HCT116 (cell line): ENCODE measurements at regions not wholly inside any gene's neighbourhood (a gene's known extent, or its start where the extent isn't known, plus 50 kb on each side); places are given as distances from the start of the nearest gene placed in this dataset.
A peak's percentile ranks its signal among the peaks of the same experiment; 100 is the strongest.

Experiments used
- ATAC-seq: fragments of 200-7000 bp; cut with Tn5 transposase; 2 replicates; pipeline ENCODE4 v1.9.1; 2020; ENCODE audit warnings: mild to moderate bottlenecking, moderate library complexity
- BruUV-seq: library from RNA; stranded (reverse); fragments of 400-500 nt; replicated peaks from 2 replicates; lab custom pipeline; 2021; lab: Mats Ljungman, UMichigan
- CTCF ChIA-PET: fragments of 300-600 bp; sonication (Branson Sonifier 250); formaldehyde crosslinking; loops from one replicate; lab custom pipeline; 2021; ENCODE audit warnings: antibody characterized with exemption; lab: Charles Lee
- POLR2A ChIA-PET: fragments of 300-600, 350-600 bp; sonication (Branson Sonifier 250); formaldehyde crosslinking; loops from one replicate; lab custom pipeline; 2021; ENCODE audit warnings: antibody characterized with exemption; lab: Charles Lee
- RAD21 ChIA-PET, 2 experiments: fragments of 300-600 bp; sonication (Branson Sonifier 250); formaldehyde crosslinking; loops; one replicate each; lab custom pipeline; 2023; ENCODE audit warnings: low total read pairs in 2 of 2; ENCODE audit not compliant: uncharacterized antibody in 2 of 2, unreplicated experiment in 2 of 2, low non-redundant PET in 1 of 2; lab: Charles Lee
- DNase-seq: peaks from one replicate; pipeline ENCODE4 v3.0.0-alpha.2; 2010; ENCODE audit warnings: low read depth, low spot score
- H2AFZ ChIP-seq: fragments of 200-600 bp; shearing (Covaris generic), sonication (generic); 2 replicates; pipeline ENCODE4 v1.6.1; 2017; ENCODE audit warnings: low read depth, mixed run types, mixed read lengths, antibody characterized with exemption, low read length; ENCODE audit not compliant: poor library complexity, severe bottlenecking
- H3K27ac ChIP-seq: 2 replicates; pipeline ENCODE4 v1.5.1; 2012; ENCODE audit warnings: low read depth, low read length
- H3K27me3 ChIP-seq: fragments of 200-600 bp; sonication (generic); 2 replicates; pipeline ENCODE4 v1.6.1; 2016; ENCODE audit warnings: mixed run types, low read length, mixed read lengths; ENCODE audit not compliant: insufficient read depth
- H3K36me3 ChIP-seq, 2 experiments: fragments of 200-500 bp in 1 of 2; fragments of 200-600 bp in 1 of 2; sonication (Bioruptor generic) in 1 of 2; sonication (generic) in 1 of 2; 2 replicates each; pipeline versions ENCODE4 v1.5.1 to v1.6.1; 2014 to 2016; ENCODE audit warnings: low read length in 2 of 2, inconsistent platforms in 1 of 2, mixed read lengths in 1 of 2, mixed run types in 1 of 2; ENCODE audit not compliant: insufficient read depth in 2 of 2, control insufficient read depth in 1 of 2
- H3K4me1 ChIP-seq, 2 experiments: fragments of 200-600 bp in 1 of 2; sonication (generic) in 1 of 2; 2 replicates each; pipeline versions ENCODE4 v1.5.1 to v1.6.1; 2012 to 2017; ENCODE audit warnings: low read length in 2 of 2, inconsistent platforms in 1 of 2, mild to moderate bottlenecking in 1 of 2, mixed read lengths in 1 of 2, mixed run types in 1 of 2, moderate library complexity in 1 of 2; ENCODE audit not compliant: insufficient read depth in 2 of 2, control insufficient read depth in 1 of 2
- H3K4me2 ChIP-seq: fragments of 200-600 bp; sonication (generic); 2 replicates; pipeline ENCODE4 v1.6.1; 2017; ENCODE audit warnings: mixed run types, low read length, mixed read lengths
- H3K4me3 ChIP-seq, 2 experiments: fragments of 200-600 bp in 1 of 2; sonication (generic) in 1 of 2; replicated peaks in 1 of 2; 2 replicates each; pipeline ENCODE4 v1.5.1; 2011 to 2016; ENCODE audit warnings: low read length in 2 of 2, control low read depth in 1 of 2, low read depth in 1 of 2, mild to moderate bottlenecking in 1 of 2, mixed read lengths in 1 of 2, mixed run types in 1 of 2
- H3K79me2 ChIP-seq: fragments of 200-600 bp; sonication (generic); 2 replicates; pipeline ENCODE4 v1.6.1; 2017; ENCODE audit warnings: mild to moderate bottlenecking, mixed run types, low read length, moderate library complexity, mixed read lengths; ENCODE audit not compliant: insufficient read depth
- H3K9ac ChIP-seq: fragments of 200-600 bp; sonication (generic); 2 replicates; pipeline ENCODE4 v1.6.1; 2016; ENCODE audit warnings: low read length, mixed read lengths
- H3K9me2 ChIP-seq: fragments of 200-600 bp; sonication (generic), shearing (Covaris generic); 2 replicates; pipeline ENCODE4 v1.6.1; 2017; ENCODE audit warnings: mixed run types, mild to moderate bottlenecking, moderate library complexity; ENCODE audit not compliant: insufficient read depth
- H3K9me3 ChIP-seq, 2 experiments: fragments of 200-500 bp in 1 of 2; fragments of 200-600 bp in 1 of 2; sonication (Bioruptor generic) in 1 of 2; sonication (generic) in 1 of 2; 2 replicates each; pipeline ENCODE4 v1.6.1; 2014 to 2017; ENCODE audit warnings: low read length in 2 of 2, mixed read lengths in 2 of 2, inconsistent platforms in 1 of 2, low read depth in 1 of 2, mild to moderate bottlenecking in 1 of 2, mixed run types in 1 of 2, moderate library complexity in 1 of 2; ENCODE audit not compliant: control insufficient read depth in 1 of 2, insufficient read depth in 1 of 2
- H4K20me1 ChIP-seq: fragments of 200-600 bp; sonication (generic), shearing (Covaris generic); 2 replicates; pipeline ENCODE4 v1.6.1; 2017; ENCODE audit warnings: mixed run types, mild to moderate bottlenecking, moderate library complexity; ENCODE audit not compliant: insufficient read depth
- CEBPB ChIP-seq: IDR thresholded peaks from 2 replicates; pipeline ENCODE4 v1.6.1; 2012; ENCODE audit warnings: low read depth
- EGR1 ChIP-seq: IDR thresholded peaks from 2 replicates; pipeline ENCODE4 v1.6.1; 2012; ENCODE audit warnings: low read depth
- ELF1 ChIP-seq: IDR thresholded peaks from 2 replicates; pipeline ENCODE4 v1.6.1; 2012; ENCODE audit warnings: low read depth, borderline replicate concordance
- FOSL1 ChIP-seq: IDR thresholded peaks from 2 replicates; pipeline ENCODE4 v1.6.1; 2012; ENCODE audit warnings: low read depth
- JUND ChIP-seq: IDR thresholded peaks from 2 replicates; pipeline ENCODE4 v1.6.1; 2012
- TCF7L2 ChIP-seq: IDR thresholded peaks from 2 replicates; pipeline ENCODE4 v1.7.0; 2011; ENCODE audit warnings: borderline replicate concordance, inconsistent platforms; ENCODE audit not compliant: insufficient read depth, insufficient read length; ENCODE audit errors: extremely low read depth
- intact Hi-C: fragments of 100-400 bp; cut with micrococcal nuclease; formaldehyde crosslinking; loops from 2 replicates; pipeline ENCODE4 v1.10.0; 2022
- TF ChIP-seq, protein P1 (sequence below): IDR thresholded peaks from 2 replicates; pipeline ENCODE4 v1.6.1; 2011; ENCODE audit warnings: mild to moderate bottlenecking, low read length, moderate library complexity; ENCODE audit not compliant: insufficient replicate concordance; ENCODE audit errors: extremely low read depth
- TF ChIP-seq, protein P2 (sequence below): IDR thresholded peaks from 2 replicates; pipeline ENCODE4 v1.6.1; 2012; ENCODE audit warnings: low read depth

DNA sequence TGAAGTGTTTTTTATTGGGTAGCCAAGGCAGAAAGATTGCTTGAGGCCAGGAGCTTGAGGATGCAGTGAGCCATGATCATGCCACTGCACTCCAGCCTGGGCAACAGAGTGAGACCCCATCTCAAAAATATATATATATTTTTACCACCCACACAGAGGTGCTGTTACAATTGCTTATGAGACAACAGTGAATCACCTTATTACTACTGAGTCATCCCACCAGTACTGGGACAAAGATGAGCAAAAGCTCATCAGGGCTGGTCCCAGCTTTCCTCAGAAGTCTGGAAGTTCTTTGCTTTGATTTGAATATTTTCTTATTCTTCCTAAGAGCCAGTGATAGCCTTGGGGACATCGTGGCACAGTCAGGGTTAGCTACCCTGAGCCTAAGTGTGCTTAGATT is 207.7 kb downstream of the SOX2 start:
- Histone ChIP-seq H3K36me3 (no peaks in the 10 kb centered on the region), H3K4me1 (peaks cover 0 to 10% of the 10 kb centered on the region in 2 experiments; a peak in 2 of 4 replicates), H3K4me3 (no peak overlapping the region), H3K79me2 (no peaks in the 10 kb centered on the region), H3K4me2 (peak overlapping the region; percentile 17; the same call in 1 of the 2 replicates), H3K27me3 (no peaks in the 10 kb centered on the region), H4K20me1 (no peaks in the 10 kb centered on the region), H3K27ac (no peak overlapping the region), H3K9ac (no peak overlapping the region), H3K9me3 (no peaks in the 10 kb centered on the region), H3K9me2 (no peaks in the 10 kb centered on the region), H2AFZ (no peak overlapping the region)
- ChIA-PET RAD21 (no interaction called here), POLR2A (no interaction called here), CTCF (interaction anchor here (1.2 kb wide), 1 partner anchor 29 kb away, joined by 4 read pairs; no protein-coding TSS in a partner anchor)
- intact Hi-C loops, result no loop called here
- TF ChIP-seq EGR1 (peak; percentile 70), CEBPB (peak; percentile 22; the same call in 1 of the 2 replicates), TCF7L2 (no peak), FOSL1 (peak; percentile 83), JUND (peak; percentile 55), ELF1 (no peak)
- TF ChIP-seq, protein P1, sequence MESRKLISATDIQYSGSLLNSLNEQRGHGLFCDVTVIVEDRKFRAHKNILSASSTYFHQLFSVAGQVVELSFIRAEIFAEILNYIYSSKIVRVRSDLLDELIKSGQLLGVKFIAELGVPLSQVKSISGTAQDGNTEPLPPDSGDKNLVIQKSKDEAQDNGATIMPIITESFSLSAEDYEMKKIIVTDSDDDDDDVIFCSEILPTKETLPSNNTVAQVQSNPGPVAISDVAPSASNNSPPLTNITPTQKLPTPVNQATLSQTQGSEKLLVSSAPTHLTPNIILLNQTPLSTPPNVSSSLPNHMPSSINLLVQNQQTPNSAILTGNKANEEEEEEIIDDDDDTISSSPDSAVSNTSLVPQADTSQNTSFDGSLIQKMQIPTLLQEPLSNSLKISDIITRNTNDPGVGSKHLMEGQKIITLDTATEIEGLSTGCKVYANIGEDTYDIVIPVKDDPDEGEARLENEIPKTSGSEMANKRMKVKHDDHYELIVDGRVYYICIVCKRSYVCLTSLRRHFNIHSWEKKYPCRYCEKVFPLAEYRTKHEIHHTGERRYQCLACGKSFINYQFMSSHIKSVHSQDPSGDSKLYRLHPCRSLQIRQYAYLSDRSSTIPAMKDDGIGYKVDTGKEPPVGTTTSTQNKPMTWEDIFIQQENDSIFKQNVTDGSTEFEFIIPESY, result no peak
- TF ChIP-seq, protein P2, sequence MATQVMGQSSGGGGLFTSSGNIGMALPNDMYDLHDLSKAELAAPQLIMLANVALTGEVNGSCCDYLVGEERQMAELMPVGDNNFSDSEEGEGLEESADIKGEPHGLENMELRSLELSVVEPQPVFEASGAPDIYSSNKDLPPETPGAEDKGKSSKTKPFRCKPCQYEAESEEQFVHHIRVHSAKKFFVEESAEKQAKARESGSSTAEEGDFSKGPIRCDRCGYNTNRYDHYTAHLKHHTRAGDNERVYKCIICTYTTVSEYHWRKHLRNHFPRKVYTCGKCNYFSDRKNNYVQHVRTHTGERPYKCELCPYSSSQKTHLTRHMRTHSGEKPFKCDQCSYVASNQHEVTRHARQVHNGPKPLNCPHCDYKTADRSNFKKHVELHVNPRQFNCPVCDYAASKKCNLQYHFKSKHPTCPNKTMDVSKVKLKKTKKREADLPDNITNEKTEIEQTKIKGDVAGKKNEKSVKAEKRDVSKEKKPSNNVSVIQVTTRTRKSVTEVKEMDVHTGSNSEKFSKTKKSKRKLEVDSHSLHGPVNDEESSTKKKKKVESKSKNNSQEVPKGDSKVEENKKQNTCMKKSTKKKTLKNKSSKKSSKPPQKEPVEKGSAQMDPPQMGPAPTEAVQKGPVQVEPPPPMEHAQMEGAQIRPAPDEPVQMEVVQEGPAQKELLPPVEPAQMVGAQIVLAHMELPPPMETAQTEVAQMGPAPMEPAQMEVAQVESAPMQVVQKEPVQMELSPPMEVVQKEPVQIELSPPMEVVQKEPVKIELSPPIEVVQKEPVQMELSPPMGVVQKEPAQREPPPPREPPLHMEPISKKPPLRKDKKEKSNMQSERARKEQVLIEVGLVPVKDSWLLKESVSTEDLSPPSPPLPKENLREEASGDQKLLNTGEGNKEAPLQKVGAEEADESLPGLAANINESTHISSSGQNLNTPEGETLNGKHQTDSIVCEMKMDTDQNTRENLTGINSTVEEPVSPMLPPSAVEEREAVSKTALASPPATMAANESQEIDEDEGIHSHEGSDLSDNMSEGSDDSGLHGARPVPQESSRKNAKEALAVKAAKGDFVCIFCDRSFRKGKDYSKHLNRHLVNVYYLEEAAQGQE, result no peak
- peak; percentile 73 for ATAC-seq
- DNase-seq, result peak; percentile 21
- no TSS peak for BruUV-seq
